ENCODE measurements at regions not wholly inside any gene's neighbourhood (a gene's known extent, or its start where the extent isn't known, plus 50 kb on each side); places are given as distances from the start of the nearest gene placed in this dataset.

GRCh38 chr3:8147711-8148110 lies 353.9 kb upstream of the LMCD1 start:
- TF ChIP-seq, protein P1, sequence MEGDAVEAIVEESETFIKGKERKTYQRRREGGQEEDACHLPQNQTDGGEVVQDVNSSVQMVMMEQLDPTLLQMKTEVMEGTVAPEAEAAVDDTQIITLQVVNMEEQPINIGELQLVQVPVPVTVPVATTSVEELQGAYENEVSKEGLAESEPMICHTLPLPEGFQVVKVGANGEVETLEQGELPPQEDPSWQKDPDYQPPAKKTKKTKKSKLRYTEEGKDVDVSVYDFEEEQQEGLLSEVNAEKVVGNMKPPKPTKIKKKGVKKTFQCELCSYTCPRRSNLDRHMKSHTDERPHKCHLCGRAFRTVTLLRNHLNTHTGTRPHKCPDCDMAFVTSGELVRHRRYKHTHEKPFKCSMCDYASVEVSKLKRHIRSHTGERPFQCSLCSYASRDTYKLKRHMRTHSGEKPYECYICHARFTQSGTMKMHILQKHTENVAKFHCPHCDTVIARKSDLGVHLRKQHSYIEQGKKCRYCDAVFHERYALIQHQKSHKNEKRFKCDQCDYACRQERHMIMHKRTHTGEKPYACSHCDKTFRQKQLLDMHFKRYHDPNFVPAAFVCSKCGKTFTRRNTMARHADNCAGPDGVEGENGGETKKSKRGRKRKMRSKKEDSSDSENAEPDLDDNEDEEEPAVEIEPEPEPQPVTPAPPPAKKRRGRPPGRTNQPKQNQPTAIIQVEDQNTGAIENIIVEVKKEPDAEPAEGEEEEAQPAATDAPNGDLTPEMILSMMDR (IDR thresholded peaks at IDR 0.05): no peak
- no peak for TF ChIP-seq POLR2A (IDR thresholded peaks at IDR 0.05)

Measured in heart left ventricle (tissue), 13 donors.